ENCODE measurements at regions not wholly inside any gene's neighbourhood (a gene's known extent, or its start where the extent isn't known, plus 50 kb on each side); places are given as distances from the start of the nearest gene placed in this dataset.
"Not testable (repeated sequence)": the region's sequence is repeated elsewhere in the genome, so short reads cannot be mapped to it uniquely, and the experiment has no call there.

DNA sequence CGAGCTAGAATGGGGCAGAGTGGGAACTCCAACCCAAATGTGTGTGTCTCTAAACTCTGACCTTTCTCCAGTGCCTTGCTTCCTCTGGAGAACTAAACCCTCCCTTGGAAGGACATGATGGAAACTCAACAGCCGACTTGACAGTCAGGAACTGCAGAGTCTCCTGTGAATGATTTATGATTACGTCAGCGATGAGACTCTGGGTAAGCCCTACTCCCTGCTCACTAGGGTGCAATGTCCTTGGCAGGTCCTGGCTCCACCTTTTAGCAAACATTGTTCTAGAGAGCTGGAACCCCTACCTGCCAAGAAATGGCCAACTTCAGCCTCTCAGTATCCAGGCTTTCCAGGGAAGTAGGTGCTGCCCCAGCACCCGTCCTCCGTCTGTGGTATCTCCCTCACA lies 96.1 kb upstream of the CD82 start:
- Mint-ChIP-seq H3K36me3 (ENCODE audit: low read depth) (no peaks in the 10 kb centered on the region), H3K4me3 (no peak overlapping the region), H3K27ac (no peak overlapping the region), H3K4me1 (ENCODE audit: low read depth) (no peaks in the 10 kb centered on the region), H3K27me3 (peaks cover 22% of the 10 kb centered on the region), H3K9me3 (peaks cover 4% of the 10 kb centered on the region)

GRCh38 chr11:44470854-44471253 lies 94.6 kb upstream of the CD82 start:
- H3K4me1 Mint-ChIP-seq (ENCODE audit: low read depth) = no peaks in the 10 kb centered on the region
- no peaks in the 10 kb centered on the region for H3K9me3 Mint-ChIP-seq
- H3K27me3 Mint-ChIP-seq = peaks cover 30% of the 10 kb centered on the region
- H3K27ac Mint-ChIP-seq = no peak overlapping the region
- no peaks in the 10 kb centered on the region for H3K36me3 Mint-ChIP-seq (ENCODE audit: low read depth)
- H3K4me3 Mint-ChIP-seq = no peak overlapping the region

DNA sequence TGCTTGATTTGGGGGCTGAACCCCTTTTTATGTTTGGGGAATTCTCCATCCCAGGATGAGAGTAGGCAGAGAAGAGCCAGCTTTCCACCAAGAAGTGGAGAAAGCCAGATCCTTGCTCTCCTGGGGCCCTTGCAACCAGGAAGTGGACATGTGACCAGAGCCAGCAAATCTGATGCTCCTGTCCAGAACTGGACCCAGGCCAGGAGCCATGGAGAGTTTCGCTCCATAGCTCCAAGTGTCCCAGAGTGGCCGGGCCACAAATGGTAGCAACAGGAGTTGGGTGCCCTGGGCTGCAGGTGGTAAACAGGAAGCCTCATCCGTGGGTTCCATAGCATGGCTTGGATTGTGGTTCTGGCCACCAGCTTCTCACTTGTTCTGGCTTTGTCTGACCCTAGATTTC lies 93.9 kb upstream of the CD82 start:
- Mint-ChIP-seq H3K9me3 (no peaks in the 10 kb centered on the region), H3K27ac (no peak overlapping the region)

DNA sequence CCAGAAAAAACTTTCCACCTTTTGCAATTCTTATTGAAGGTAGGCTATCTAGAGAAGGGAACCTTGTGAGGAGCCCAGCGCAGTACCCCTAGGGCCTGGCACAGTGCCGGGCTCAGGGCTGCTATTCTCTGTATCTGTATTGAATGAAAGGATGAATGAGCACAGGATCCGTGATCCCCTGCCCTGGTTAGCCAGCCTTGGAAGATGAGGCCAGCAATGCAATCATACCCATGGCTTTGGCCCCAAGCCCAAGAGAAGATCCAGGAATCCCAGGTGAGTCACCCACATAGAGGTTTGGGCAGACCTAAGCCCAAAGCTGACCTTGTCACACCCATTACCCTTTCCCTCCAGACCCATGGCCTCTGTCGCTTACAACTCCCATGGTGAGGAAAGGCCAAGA lies 92.5 kb upstream of the CD82 start:
- H3K27me3 Mint-ChIP-seq = peaks cover 39% of the 10 kb centered on the region

More for the DNA sequence above, 93.9 kb upstream of the CD82 start:
- Mint-ChIP-seq H3K4me3 (no peak overlapping the region), H3K27me3 (peaks cover 37% of the 10 kb centered on the region), H3K36me3 (ENCODE audit: low read depth) (no peaks in the 10 kb centered on the region), H3K4me1 (ENCODE audit: low read depth) (no peaks in the 10 kb centered on the region)

DNA sequence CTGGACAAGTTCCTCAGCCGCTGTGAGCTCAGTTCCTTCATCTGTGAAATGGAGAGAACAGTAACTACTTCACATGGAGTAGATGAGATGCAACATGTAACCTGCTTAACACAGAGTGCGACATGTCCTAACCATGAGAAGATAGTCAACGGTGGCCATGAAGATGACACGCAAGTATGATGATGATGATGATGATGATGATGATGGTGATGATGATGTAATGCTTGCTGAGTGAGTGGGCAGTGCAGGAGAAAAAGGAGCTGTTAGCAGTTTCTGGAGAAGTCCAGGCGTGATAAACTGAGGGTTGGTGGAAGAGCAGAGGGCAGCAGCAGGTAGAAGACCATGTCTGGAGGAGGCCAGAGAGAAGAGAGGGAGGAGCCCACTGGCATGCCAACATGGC lies 90.8 kb upstream of the CD82 start:
- Mint-ChIP-seq H3K4me1 (ENCODE audit: low read depth) (no peaks in the 10 kb centered on the region), H3K36me3 (ENCODE audit: low read depth) (no peaks in the 10 kb centered on the region), H3K27me3 (peaks cover 37% of the 10 kb centered on the region)

More for the DNA sequence above, 92.5 kb upstream of the CD82 start:
- Mint-ChIP-seq H3K36me3 (ENCODE audit: low read depth) (no peaks in the 10 kb centered on the region), H3K27ac (no peak overlapping the region), H3K9me3 (peaks cover 4% of the 10 kb centered on the region), H3K4me1 (ENCODE audit: low read depth) (no peaks in the 10 kb centered on the region), H3K4me3 (no peak overlapping the region)

GRCh38 chr11:44475114-44475686 lies 90.3 kb upstream of the CD82 start:
- H3K4me3 Mint-ChIP-seq = no peak overlapping the region
- peaks cover 34% of the 10 kb centered on the region for H3K27me3 Mint-ChIP-seq
- H3K4me1 Mint-ChIP-seq (ENCODE audit: low read depth) = no peaks in the 10 kb centered on the region
- H3K27ac Mint-ChIP-seq = no peak overlapping the region
- peaks cover 5% of the 10 kb centered on the region for H3K9me3 Mint-ChIP-seq
- H3K36me3 Mint-ChIP-seq (ENCODE audit: low read depth) = no peaks in the 10 kb centered on the region

More for the DNA sequence above, 90.8 kb upstream of the CD82 start:
- H3K9me3 Mint-ChIP-seq = peaks cover 5% of the 10 kb centered on the region
- no peak overlapping the region for H3K4me3 Mint-ChIP-seq
- H3K27ac Mint-ChIP-seq = no peak overlapping the region

GRCh38 chr11:44482338-44482737 lies 83.1 kb upstream of the CD82 start:
- not testable (repeated sequence) for H3K9me3 Mint-ChIP-seq; H3K4me3 Mint-ChIP-seq; H3K36me3 Mint-ChIP-seq (ENCODE audit: low read depth); H3K4me1 Mint-ChIP-seq (ENCODE audit: low read depth); H3K27ac Mint-ChIP-seq; H3K27me3 Mint-ChIP-seq

DNA sequence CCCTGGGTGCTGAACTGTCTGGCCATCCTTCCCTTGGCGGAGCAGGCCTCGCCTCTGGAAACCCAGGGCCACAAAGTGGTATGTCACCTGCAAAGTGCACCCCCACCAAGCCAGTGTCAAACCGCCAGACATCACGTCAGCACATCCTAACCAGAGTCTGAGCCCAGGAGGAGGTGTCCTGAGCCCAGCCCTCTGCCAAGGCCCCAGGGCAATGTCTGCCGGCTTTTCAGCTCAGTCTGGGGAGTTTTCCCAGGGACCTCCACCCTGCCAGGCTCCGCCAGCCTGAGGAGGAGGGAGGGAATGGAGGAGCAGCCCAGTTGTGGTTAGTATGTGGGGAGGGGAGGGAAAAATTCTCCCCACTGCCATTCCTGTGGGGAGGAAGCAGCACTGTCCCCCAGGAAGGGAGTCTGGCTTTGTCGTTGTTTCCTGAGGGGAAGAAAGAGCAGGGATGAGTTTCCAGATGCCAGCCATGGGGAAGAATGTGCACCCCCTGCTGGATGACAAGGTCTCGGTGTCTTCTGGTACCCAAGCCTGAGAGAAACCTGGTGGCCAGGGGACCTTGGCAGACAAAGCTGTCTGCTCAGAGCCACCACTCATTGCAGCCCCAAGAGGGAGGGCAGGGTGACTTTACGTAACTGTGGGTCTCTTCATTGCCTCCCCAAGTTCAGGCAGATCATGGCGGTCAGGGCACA lies 81.4 kb upstream of the CD82 start:
- H3K27me3 Mint-ChIP-seq = no peaks in the 10 kb centered on the region
- H3K4me1 Mint-ChIP-seq (ENCODE audit: low read depth) = no peaks in the 10 kb centered on the region
- H3K4me3 Mint-ChIP-seq = no peak overlapping the region
- H3K9me3 Mint-ChIP-seq = no peaks in the 10 kb centered on the region
- no peaks in the 10 kb centered on the region for H3K36me3 Mint-ChIP-seq (ENCODE audit: low read depth)
- H3K27ac Mint-ChIP-seq = no peak overlapping the region

- Mint-ChIP-seq H3K4me1 (ENCODE audit: low read depth) (no peaks in the 10 kb centered on the region), H3K4me3 (no peak overlapping the region), H3K36me3 (ENCODE audit: low read depth) (no peaks in the 10 kb centered on the region), H3K27ac (no peak overlapping the region), H3K9me3 (no peaks in the 10 kb centered on the region), H3K27me3 (peaks cover 15% of the 10 kb centered on the region)
These were observed 77.1 kb upstream of the CD82 start for GRCh38 chr11:44488165-44488965.

- Mint-ChIP-seq H3K9me3 (no peaks in the 10 kb centered on the region), H3K36me3 (ENCODE audit: low read depth) (no peaks in the 10 kb centered on the region), H3K27ac (no peak overlapping the region), H3K4me3 (no peak overlapping the region), H3K4me1 (ENCODE audit: low read depth) (no peaks in the 10 kb centered on the region), H3K27me3 (peaks cover 20% of the 10 kb centered on the region)
These were observed 72.1 kb upstream of the CD82 start for GRCh38 chr11:44493383-44493782.

DNA sequence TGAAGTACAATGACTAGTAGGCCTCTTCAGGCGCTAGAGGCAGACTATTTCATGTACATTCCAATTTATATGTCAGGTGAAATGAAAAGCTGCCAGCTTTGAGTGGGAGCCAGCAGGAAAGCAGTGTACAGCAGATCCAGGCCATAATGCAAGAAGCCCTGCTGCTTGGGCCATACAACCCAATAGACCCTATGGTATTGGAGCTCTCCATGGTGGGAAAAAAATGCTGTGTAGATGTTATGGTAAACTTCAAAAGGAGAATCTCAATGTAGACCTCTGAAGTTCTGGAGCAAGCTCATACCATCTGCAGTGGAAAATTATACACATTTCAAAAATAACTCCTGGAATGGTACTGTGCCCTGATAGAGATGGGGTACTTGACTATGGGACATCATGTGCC lies 71.5 kb upstream of the CD82 start:
- Mint-ChIP-seq H3K27me3 (peaks cover 20% of the 10 kb centered on the region), H3K4me3 (no peak overlapping the region), H3K36me3 (ENCODE audit: low read depth) (no peaks in the 10 kb centered on the region), H3K4me1 (ENCODE audit: low read depth) (no peaks in the 10 kb centered on the region), H3K9me3 (no peaks in the 10 kb centered on the region), H3K27ac (no peak overlapping the region)

DNA sequence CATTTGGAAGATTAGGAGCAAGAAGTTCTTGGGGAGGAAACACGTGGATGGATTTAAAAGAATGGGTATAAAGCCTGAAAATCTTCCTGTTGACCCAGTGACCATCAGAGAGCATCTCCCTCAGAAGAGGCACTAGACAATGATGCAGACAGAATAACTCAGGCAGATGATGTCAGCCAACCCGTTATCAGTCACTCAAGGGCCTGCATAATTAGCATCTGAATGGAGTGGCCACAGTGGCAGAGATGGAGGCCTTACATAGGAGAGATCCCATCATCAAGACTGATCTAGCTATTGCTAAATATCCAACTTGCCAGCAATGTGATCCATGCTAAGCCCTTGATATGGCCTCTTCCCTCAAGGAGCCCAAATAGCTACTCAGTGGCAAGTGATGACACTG lies 70.7 kb upstream of the CD82 start:
- Mint-ChIP-seq H3K27me3 (peaks cover 20% of the 10 kb centered on the region), H3K9me3 (no peaks in the 10 kb centered on the region), H3K27ac (no peak overlapping the region), H3K36me3 (ENCODE audit: low read depth) (no peaks in the 10 kb centered on the region), H3K4me1 (ENCODE audit: low read depth) (no peaks in the 10 kb centered on the region), H3K4me3 (no peak overlapping the region)

GRCh38 chr11:44496391-44496790 lies 69.1 kb upstream of the CD82 start:
- Mint-ChIP-seq H3K4me3 (no peak overlapping the region), H3K27me3 (peaks cover 13% of the 10 kb centered on the region), H3K27ac (no peak overlapping the region), H3K36me3 (ENCODE audit: low read depth) (no peaks in the 10 kb centered on the region), H3K4me1 (ENCODE audit: low read depth) (no peaks in the 10 kb centered on the region), H3K9me3 (no peaks in the 10 kb centered on the region)

- no peak overlapping the region for H3K27ac Mint-ChIP-seq
- H3K4me3 Mint-ChIP-seq = no peak overlapping the region
- no peaks in the 10 kb centered on the region for H3K9me3 Mint-ChIP-seq
- H3K27me3 Mint-ChIP-seq = peaks cover 9% of the 10 kb centered on the region
- no peaks in the 10 kb centered on the region for H3K4me1 Mint-ChIP-seq (ENCODE audit: low read depth)
- H3K36me3 Mint-ChIP-seq (ENCODE audit: low read depth) = no peaks in the 10 kb centered on the region
These were observed 67.2 kb upstream of the CD82 start for GRCh38 chr11:44498089-44498871.

DNA sequence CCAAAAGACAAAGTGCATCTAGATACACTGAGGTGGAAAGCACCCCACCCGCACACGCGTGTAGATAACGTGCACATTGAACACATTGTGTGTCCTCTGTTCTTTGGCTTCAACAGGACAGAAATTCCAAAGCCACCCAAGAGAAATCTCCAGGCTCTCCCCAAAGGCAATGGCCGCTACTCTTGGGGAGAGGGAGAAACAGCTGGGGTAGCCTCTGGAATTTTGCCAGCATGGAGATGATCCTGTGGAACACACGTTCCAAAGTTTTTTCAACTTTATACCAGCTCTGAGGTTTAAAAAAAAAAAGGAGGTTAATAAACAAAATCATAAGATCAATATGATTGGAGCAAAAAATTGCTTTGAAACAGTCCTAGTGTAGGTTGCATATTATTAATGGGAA lies 63.0 kb upstream of the CD82 start:
- Mint-ChIP-seq H3K36me3 (ENCODE audit: low read depth) (no peaks in the 10 kb centered on the region), H3K27me3 (peaks cover 10% of the 10 kb centered on the region), H3K4me3 (no peak overlapping the region), H3K27ac (no peak overlapping the region), H3K4me1 (ENCODE audit: low read depth) (no peaks in the 10 kb centered on the region), H3K9me3 (peaks cover 5% of the 10 kb centered on the region)
